ENCODE measurements at regions not wholly inside any gene's neighbourhood (a gene's known extent, or its start where the extent isn't known, plus 50 kb on each side); places are given as distances from the start of the nearest gene placed in this dataset.

DNA sequence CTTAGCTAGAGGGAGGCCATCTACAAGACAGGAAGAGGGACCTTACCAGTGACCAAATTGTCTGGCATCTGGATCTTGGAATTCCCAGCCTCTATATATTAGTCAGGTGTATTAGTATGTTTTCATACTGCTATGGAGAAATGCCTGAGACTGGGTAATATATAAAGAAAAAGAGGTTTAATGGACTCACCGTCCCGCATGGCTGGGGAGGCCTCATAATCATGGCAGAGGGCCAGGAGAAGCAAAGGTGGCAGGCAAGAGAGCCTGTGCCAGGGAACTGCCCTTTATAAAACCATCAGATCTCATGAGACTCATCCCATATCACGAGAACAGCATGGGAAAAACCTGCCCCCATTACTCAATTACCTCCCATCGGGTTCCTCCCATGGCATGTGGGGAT is 500.2 kb downstream of the SHISA9 start:
- Histone ChIP-seq H3K9me3 (no peaks in the 10 kb centered on the region), H3K9ac (ENCODE audit: low read depth in 2 of 2, low read length in 2 of 2) (no peak overlapping the region), H3K27ac (no peak overlapping the region), H3K4me1 (no peaks in the 10 kb centered on the region), H3K36me3 (no peaks in the 10 kb centered on the region), H3K27me3 (no peaks in the 10 kb centered on the region), H3K4me3 (no peak overlapping the region)
- TF ChIP-seq CTCF (IDR thresholded peaks at IDR 0.05), result no peak
- no peak for DNase-seq
- intact Hi-C loops (cut with DNase I), result no loop called here

- H3K36me3 ChIP-seq, result no peaks in the 10 kb centered on the region
- TF ChIP-seq CTCF (IDR thresholded peaks at IDR 0.05), result no peak
- H3K27me3 ChIP-seq, result no peaks in the 10 kb centered on the region
- no peaks in the 10 kb centered on the region for H3K4me1 ChIP-seq
- no peaks in the 10 kb centered on the region for H3K9me3 ChIP-seq
- no peak for DNase-seq
- no peak overlapping the region for H3K27ac ChIP-seq
- no peak overlapping the region for H3K9ac ChIP-seq (ENCODE audit: low read depth in 2 of 2, low read length in 2 of 2)
- intact Hi-C loops (cut with DNase I), result no loop called here
- no peak overlapping the region for H3K4me3 ChIP-seq
These were observed 501.2 kb downstream of the SHISA9 start for GRCh38 chr16:13402601-13403000.

DNA sequence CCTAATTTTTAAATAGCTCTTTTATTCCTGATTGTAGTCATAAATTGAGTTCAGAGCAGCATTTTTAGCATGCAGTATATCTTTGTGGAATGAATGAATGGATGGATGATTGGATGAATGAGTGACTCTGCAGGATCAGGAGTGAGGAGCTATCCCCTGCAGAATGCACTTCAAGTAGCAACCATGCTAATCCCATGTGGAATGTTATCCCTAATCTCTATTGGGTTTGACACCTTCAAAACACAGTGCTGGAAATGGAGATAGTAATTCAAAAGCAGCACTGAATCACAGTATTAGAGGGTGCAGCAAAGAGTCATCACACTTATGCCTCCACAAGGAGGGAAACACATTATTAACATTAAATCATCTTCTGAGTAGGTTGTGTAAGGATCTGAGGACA is 501.9 kb downstream of the SHISA9 start:
- Histone ChIP-seq H3K9ac (ENCODE audit: low read depth in 2 of 2, low read length in 2 of 2) (no peak overlapping the region), H3K4me3 (no peak overlapping the region), H3K9me3 (no peaks in the 10 kb centered on the region), H3K4me1 (no peaks in the 10 kb centered on the region), H3K27me3 (no peaks in the 10 kb centered on the region), H3K36me3 (no peaks in the 10 kb centered on the region), H3K27ac (no peak overlapping the region)
- TF ChIP-seq CTCF (IDR thresholded peaks at IDR 0.05), result no peak
- no peak for DNase-seq
- intact Hi-C loops (cut with DNase I), result no loop called here

DNA sequence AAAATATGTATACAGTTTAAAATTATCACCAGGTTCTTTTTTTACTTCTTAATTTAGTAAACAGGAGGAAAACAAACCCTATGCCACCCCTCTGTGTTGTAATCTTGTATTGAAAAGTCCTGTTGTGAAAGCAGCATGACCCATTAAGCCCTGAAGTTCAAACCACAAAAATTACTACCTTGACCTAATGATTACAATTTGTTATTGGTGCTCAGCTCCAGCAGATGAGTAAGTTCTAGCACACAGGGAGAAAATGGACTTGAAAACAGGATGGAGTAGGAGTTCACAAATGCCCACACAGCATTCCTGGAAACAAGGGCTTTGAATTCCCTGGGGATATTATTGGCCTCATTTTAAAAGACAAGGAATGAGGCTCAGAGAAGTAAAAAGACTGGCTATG is 505.8 kb upstream of the ERCC4 start:
- TF ChIP-seq CTCF (IDR thresholded peaks at IDR 0.05), result no peak
- Histone ChIP-seq H3K4me3 (no peak overlapping the region), H3K9ac (ENCODE audit: low read depth in 2 of 2, low read length in 2 of 2) (no peak overlapping the region), H3K4me1 (no peaks in the 10 kb centered on the region), H3K27ac (no peak overlapping the region), H3K9me3 (no peaks in the 10 kb centered on the region), H3K27me3 (no peaks in the 10 kb centered on the region), H3K36me3 (no peaks in the 10 kb centered on the region)
- intact Hi-C loops (cut with DNase I), result no loop called here
- no peak for DNase-seq

DNA sequence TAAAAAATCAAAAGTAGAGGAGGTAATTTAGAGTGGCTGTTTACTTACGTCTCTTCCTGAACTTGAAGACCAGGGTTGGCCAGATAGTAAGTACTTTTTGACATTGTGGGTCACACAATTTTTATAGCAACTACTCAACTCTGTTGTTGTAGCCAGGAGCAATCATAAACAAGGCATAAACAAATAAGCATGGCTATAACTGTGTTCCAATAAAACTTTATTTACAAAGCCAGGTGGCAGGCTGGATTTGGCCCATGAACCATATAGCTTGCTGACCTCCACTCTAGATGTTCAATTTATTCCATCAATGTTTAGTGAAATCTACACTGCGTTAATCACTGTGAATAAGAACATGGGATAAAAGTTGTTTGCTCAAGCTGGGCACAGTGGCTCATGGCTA is 500.4 kb upstream of the ERCC4 start:
- H3K27me3 ChIP-seq, result no peaks in the 10 kb centered on the region
- intact Hi-C loops (cut with DNase I), result no loop called here
- TF ChIP-seq CTCF (IDR thresholded peaks at IDR 0.05), result no peak
- no peak for DNase-seq
- no peaks in the 10 kb centered on the region for H3K4me1 ChIP-seq
- no peaks in the 10 kb centered on the region for H3K9me3 ChIP-seq
- no peak overlapping the region for H3K4me3 ChIP-seq
- no peak overlapping the region for H3K27ac ChIP-seq
- H3K36me3 ChIP-seq, result no peaks in the 10 kb centered on the region
- no peak overlapping the region for H3K9ac ChIP-seq (ENCODE audit: low read depth in 2 of 2, low read length in 2 of 2)

DNA sequence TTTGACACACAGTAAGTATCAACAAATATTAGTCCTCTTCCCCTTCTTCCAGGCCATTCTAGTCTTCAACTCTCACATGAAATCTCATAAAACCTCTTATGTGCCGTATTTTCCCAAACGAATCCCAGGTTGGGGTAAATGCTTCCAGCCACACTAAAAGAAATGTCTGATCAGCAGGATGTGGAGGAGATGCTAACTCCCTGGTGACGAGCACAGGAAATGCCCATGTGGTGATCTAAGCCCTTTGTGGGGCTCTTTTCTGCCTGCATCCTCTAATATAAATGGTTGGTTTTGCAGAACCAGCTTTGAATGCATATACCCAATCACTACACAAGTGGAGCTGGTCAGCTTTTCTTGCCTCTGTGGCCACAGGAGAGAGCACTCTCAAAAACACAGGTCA is 498.2 kb upstream of the ERCC4 start:
- no peak for DNase-seq
- no peaks in the 10 kb centered on the region for H3K27me3 ChIP-seq
- TF ChIP-seq CTCF (IDR thresholded peaks at IDR 0.05), result no peak
- H3K27ac ChIP-seq, result no peak overlapping the region
- intact Hi-C loops (cut with DNase I), result no loop called here
- no peak overlapping the region for H3K9ac ChIP-seq (ENCODE audit: low read depth in 2 of 2, low read length in 2 of 2)
- no peaks in the 10 kb centered on the region for H3K36me3 ChIP-seq
- H3K9me3 ChIP-seq, result no peaks in the 10 kb centered on the region
- no peaks in the 10 kb centered on the region for H3K4me1 ChIP-seq
- no peak overlapping the region for H3K4me3 ChIP-seq
